NCI-H69 (cell line): ENCODE measurements at regions not wholly inside any gene's neighbourhood (a gene's known extent, or its start where the extent isn't known, plus 50 kb on each side); places are given as distances from the start of the nearest gene placed in this dataset.

Experiments used
- DNase-seq: peaks from one replicate; lab custom pipeline; 2025; lab: John Stamatoyannopoulos, UW

DNA sequence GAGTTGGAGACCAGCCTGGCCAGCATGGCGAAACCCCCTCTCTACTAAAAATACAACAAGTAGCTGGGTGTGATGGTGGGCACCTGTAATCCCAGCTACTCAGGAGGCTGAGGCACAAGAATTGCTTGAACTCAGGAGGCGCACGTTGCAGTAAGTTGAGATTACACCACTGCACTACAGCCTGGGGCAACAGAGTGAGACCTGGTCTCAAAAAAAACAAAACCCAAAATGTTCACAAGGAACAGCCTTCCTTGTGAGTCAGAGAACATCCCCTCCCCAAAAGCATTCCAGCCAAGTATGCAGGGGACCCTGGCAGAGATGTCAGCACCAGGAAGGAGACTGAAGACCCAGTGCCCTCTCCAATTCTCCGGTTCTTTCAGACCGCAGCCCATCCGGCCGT lies 314.9 kb upstream of the TSHZ3 start:
- no peak for DNase-seq

DNA sequence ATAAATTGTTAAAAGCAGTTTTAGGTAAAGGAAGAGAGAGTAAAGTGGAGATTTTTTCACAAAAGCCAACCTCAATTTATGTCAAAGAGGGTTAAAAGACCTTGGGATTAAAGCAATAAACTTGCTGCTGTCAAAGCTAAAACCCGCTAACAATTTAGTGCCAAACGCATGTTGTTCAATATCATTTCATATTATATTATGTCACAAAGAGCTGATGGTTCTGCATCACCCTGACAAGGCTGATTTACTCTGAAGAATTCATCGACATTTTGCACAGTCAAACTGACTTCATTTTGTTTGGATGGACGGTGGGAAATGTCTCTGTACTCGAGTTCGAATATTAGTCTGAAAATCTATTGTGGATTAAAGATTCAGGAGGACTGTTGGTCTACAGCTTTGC lies 315.8 kb upstream of the TSHZ3 start:
- no peak for DNase-seq

GRCh38 chr19:31666126-31666525 lies 316.9 kb upstream of the TSHZ3 start:
- no peak for DNase-seq

DNA sequence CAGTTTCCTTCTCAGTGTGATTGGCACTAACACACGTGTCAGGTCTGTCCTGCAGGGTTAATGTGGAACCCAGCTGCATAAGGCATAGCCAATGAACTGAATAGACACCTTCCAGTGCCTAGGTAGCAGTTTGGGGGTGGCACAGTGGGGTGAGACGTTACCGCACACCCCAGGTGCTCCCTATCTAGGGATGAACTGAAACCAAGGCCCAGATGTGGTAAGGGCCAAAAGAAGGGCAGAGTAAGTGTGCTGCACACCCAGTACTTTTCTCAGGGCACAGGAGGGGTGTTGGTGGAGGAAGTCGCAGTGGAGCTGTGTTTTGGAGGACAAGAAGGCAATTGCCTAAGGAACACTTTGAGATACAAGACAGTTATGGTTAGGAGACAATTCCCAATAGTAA lies 317.9 kb upstream of the TSHZ3 start:
- DNase-seq, result no peak

GRCh38 chr19:31668921-31669320 lies 319.7 kb upstream of the TSHZ3 start:
- no peak for DNase-seq

- DNase-seq, result no peak
Observed at GRCh38 chr19:31670931-31671330, 321.7 kb upstream of the TSHZ3 start.

DNA sequence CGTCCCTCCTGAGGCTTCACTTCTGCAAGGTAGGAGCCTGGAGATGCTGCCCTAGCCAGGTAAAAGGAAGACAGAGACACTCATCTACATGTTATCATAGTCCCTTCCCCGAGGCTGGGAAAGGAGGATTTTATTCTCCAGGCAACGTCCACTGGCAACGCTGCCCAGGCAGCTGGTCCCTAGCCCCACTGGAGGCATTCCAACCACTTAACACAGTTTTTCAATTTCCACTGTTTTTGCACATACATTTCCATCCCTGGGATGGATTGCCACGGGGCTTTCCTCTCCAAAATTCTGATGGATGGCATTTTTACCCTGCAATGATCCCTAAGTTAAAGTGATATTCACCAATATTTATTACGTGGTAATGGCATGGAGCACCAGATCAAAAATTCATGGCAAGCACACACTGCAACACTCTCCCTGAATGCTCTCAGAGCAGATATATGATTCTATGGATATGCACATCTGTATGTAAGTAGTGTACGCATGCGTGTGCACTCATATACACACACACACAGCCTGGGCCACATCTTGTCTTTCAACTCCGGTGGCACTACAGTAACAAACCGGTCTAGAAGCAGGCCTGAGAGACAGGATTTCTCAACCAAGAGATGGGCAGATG lies 322.3 kb upstream of the TSHZ3 start:
- DNase-seq, result no peak

GRCh38 chr19:31674503-31675192 lies 325.4 kb upstream of the TSHZ3 start:
- DNase-seq, result no peak

- no peak for DNase-seq
Observed at GRCh38 chr19:31675193-31675913, 326.1 kb upstream of the TSHZ3 start.

- no peak for DNase-seq
Observed at GRCh38 chr19:31676271-31677004, 327.2 kb upstream of the TSHZ3 start.

DNA sequence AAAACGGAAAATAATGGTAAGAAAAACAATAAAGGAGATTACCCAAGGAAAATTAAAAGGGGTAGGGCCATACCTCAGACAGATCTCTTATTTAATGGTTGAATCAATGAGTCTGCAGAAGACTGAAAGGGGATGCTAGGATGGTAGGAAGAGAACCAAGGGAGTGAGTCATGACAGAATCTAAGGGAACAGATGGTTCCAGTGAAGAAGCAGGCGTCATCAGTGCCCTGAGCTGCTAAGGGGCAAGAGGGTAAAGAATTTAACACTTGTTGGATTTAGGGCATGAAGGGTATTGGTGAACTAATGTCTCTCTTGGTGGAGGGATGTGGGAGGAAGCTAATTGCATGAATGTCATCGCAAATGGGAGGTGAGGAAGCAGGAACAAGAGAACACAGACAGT lies 329.2 kb upstream of the TSHZ3 start:
- DNase-seq, result no peak

DNA sequence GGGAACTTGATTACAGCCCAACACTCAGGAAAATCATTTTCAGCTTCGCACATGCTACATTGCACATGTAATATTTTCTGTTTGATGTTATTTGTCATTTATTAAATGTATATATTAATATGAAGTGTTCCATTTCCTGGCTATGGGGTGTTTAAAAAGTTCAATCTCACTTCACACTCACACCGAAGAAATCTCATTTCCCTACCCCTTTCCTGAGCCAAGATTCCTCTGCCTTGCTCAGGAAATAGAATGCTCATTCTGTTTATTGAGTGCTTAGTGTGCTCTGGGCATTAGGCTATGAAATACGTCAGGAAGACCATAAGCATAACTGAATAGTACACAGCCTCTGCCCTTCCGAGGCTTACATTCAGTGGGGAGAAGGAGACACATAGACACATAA lies 331.9 kb upstream of the TSHZ3 start:
- DNase-seq, result no peak

GRCh38 chr19:31693131-31693932 lies 344.1 kb upstream of the TSHZ3 start:
- DNase-seq, result no peak

DNA sequence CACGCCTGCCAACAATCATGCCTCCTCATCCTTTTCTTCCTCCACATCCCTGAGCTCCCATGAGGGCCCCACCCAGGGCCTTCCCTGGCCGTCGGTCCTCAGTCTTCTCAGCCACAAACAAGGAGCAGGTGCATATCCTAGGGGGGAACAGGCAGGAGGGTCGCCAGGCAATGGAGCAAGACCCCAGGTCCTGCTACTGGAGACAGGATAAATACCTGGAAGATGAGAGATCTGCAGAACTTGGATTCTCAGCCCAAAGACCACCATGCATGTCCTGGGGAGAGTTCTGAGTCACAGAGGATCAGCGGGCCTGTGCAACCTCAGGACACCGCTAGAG lies 344.7 kb upstream of the TSHZ3 start:
- DNase-seq, result no peak

- no peak for DNase-seq
Observed at GRCh38 chr19:31694761-31695160, 345.5 kb upstream of the TSHZ3 start.

GRCh38 chr19:31699421-31699820 lies 350.2 kb upstream of the TSHZ3 start:
- DNase-seq, result no peak

- no peak for DNase-seq
Observed at GRCh38 chr19:31701146-31701545, 351.9 kb upstream of the TSHZ3 start.

DNA sequence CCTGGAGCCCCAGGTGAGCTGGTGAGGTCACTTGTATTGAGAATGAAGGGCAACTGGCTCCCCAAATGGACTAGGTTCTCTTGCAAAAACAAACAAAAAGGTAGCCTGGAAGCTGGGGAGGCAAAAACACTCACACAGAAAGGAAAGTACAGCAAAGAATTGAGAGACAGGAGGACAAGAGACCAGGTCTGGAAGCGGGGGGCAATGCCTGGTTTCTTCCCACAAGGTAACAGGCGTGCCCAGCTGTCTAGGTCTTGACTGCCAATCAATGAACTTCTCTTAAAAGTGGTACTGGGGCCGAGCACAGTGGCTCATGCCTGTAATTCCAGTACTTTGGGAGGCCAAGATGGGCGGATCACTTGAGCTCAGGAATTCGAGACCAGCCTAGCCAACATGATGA lies 356.4 kb upstream of the TSHZ3 start:
- DNase-seq, result no peak

- no peak for DNase-seq
Observed at GRCh38 chr19:31706131-31706530, 356.9 kb upstream of the TSHZ3 start.

GRCh38 chr19:31706691-31707620 lies 357.7 kb upstream of the TSHZ3 start:
- no peak for DNase-seq

DNA sequence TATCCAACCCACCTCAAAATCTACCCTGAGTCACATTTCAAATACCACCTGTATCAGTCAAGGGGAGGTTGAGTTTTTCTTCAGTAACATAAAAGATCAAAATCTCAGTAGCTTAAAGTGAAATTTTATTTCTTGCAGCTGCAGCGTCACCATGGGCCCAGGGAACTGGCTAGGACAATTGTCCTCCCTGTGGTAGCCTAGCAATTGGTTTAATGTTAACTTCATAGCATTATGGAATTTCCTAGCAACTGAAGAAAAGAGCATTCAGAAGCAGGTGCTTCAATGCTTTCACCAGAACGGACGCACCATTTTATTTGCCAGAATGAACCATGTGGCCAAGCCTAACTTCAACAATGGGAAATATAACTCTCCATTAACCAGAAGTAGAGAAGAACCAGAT lies 359.3 kb upstream of the TSHZ3 start:
- no peak for DNase-seq
